ENCODE measurements at regions not wholly inside any gene's neighbourhood (a gene's known extent, or its start where the extent isn't known, plus 50 kb on each side); places are given as distances from the start of the nearest gene placed in this dataset.

DNA sequence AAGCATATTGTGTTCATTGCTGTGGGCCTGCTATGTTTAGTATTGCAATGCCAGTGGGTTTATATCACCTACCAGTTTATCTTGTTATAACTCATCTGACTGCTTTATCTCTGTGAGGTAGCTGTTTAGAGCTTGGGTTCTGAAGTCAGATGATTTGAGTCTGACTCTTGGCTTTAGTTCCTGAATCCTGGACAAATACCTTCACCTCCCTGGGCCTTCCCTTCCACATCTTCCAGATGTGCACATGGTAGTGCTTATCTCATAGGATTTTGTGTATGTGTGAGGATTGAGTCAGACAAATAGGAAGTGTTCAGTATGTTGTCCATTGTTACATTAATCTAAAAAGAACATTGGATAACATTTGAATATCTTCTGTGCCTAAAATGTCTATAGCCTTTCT is 63.5 kb upstream of the ANKRD10 start:
- TF ChIP-seq, protein P1, sequence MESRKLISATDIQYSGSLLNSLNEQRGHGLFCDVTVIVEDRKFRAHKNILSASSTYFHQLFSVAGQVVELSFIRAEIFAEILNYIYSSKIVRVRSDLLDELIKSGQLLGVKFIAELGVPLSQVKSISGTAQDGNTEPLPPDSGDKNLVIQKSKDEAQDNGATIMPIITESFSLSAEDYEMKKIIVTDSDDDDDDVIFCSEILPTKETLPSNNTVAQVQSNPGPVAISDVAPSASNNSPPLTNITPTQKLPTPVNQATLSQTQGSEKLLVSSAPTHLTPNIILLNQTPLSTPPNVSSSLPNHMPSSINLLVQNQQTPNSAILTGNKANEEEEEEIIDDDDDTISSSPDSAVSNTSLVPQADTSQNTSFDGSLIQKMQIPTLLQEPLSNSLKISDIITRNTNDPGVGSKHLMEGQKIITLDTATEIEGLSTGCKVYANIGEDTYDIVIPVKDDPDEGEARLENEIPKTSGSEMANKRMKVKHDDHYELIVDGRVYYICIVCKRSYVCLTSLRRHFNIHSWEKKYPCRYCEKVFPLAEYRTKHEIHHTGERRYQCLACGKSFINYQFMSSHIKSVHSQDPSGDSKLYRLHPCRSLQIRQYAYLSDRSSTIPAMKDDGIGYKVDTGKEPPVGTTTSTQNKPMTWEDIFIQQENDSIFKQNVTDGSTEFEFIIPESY (IDR thresholded peaks at IDR 0.05), result no peak
- TF ChIP-seq, protein P2, sequence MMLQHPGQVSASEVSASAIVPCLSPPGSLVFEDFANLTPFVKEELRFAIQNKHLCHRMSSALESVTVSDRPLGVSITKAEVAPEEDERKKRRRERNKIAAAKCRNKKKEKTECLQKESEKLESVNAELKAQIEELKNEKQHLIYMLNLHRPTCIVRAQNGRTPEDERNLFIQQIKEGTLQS (IDR thresholded peaks at IDR 0.05), result no peak
- TF ChIP-seq FOXA1 (IDR thresholded peaks at IDR 0.05) (no peak), RXRA (IDR thresholded peaks at IDR 0.05) (no peak), FOXA2 (IDR thresholded peaks at IDR 0.05) (no peak), HNF4G (IDR thresholded peaks at IDR 0.05) (no peak), YY1 (IDR thresholded peaks at IDR 0.05) (no peak), RAD21 (IDR thresholded peaks at IDR 0.05) (no peak), EGR1 (IDR thresholded peaks at IDR 0.05; ENCODE audit: low read depth in 2 of 2) (no peak), TAF1 (conservative IDR thresholded peaks at IDR 0.05) (no peak), SP1 (IDR thresholded peaks at IDR 0.05) (no peak), GABPA (IDR thresholded peaks at IDR 0.05 in 1 of 2, conservative IDR thresholded peaks at IDR 0.05 in 1 of 2) (no peak), HNF4A (conservative IDR thresholded peaks at IDR 0.05) (no peak), NR2F2 (IDR thresholded peaks at IDR 0.05) (no peak), JUND (IDR thresholded peaks at IDR 0.05) (no peak)
- TF ChIP-seq, protein P3, sequence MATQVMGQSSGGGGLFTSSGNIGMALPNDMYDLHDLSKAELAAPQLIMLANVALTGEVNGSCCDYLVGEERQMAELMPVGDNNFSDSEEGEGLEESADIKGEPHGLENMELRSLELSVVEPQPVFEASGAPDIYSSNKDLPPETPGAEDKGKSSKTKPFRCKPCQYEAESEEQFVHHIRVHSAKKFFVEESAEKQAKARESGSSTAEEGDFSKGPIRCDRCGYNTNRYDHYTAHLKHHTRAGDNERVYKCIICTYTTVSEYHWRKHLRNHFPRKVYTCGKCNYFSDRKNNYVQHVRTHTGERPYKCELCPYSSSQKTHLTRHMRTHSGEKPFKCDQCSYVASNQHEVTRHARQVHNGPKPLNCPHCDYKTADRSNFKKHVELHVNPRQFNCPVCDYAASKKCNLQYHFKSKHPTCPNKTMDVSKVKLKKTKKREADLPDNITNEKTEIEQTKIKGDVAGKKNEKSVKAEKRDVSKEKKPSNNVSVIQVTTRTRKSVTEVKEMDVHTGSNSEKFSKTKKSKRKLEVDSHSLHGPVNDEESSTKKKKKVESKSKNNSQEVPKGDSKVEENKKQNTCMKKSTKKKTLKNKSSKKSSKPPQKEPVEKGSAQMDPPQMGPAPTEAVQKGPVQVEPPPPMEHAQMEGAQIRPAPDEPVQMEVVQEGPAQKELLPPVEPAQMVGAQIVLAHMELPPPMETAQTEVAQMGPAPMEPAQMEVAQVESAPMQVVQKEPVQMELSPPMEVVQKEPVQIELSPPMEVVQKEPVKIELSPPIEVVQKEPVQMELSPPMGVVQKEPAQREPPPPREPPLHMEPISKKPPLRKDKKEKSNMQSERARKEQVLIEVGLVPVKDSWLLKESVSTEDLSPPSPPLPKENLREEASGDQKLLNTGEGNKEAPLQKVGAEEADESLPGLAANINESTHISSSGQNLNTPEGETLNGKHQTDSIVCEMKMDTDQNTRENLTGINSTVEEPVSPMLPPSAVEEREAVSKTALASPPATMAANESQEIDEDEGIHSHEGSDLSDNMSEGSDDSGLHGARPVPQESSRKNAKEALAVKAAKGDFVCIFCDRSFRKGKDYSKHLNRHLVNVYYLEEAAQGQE (IDR thresholded peaks at IDR 0.05), result no peak
- TF ChIP-seq, protein P4, sequence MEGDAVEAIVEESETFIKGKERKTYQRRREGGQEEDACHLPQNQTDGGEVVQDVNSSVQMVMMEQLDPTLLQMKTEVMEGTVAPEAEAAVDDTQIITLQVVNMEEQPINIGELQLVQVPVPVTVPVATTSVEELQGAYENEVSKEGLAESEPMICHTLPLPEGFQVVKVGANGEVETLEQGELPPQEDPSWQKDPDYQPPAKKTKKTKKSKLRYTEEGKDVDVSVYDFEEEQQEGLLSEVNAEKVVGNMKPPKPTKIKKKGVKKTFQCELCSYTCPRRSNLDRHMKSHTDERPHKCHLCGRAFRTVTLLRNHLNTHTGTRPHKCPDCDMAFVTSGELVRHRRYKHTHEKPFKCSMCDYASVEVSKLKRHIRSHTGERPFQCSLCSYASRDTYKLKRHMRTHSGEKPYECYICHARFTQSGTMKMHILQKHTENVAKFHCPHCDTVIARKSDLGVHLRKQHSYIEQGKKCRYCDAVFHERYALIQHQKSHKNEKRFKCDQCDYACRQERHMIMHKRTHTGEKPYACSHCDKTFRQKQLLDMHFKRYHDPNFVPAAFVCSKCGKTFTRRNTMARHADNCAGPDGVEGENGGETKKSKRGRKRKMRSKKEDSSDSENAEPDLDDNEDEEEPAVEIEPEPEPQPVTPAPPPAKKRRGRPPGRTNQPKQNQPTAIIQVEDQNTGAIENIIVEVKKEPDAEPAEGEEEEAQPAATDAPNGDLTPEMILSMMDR (IDR thresholded peaks at IDR 0.05; ENCODE audit: low read depth, low read length, missing input control), result no peak
- TF ChIP-seq, protein P5, sequence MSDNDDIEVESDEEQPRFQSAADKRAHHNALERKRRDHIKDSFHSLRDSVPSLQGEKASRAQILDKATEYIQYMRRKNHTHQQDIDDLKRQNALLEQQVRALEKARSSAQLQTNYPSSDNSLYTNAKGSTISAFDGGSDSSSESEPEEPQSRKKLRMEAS (IDR thresholded peaks at IDR 0.05), result no peak
- Histone ChIP-seq H3K4me1 (ENCODE audit: control insufficient read depth in 4 of 4, insufficient read depth in 4 of 4, low read length in 3 of 4) (no peaks in the 10 kb centered on the region), H3K36me3 (ENCODE audit: control insufficient read depth in 4 of 4, insufficient read depth in 3 of 4, low read depth in 1 of 4, low read length in 3 of 4) (no peaks in the 10 kb centered on the region), H3K4me3 (ENCODE audit: low read depth in 1 of 3, low read length in 3 of 3) (no peak overlapping the region), H3K27me3 (ENCODE audit: control insufficient read depth in 4 of 4, insufficient read depth in 4 of 4, low read length in 3 of 4) (peaks cover 0 to 11% (median 0%) of the 10 kb centered on the region in 4 donors), H3K9me3 (ENCODE audit: control insufficient read depth in 4 of 4, low read length in 3 of 4) (peaks cover 0 to 3% (median 0%) of the 10 kb centered on the region in 4 donors), H3K27ac (ENCODE audit: low read depth in 1 of 2, low read length in 2 of 2) (no peak overlapping the region), H3K9ac (ENCODE audit: low read depth in 1 of 2, low read length in 2 of 2) (no peak overlapping the region)
- no peak for DNase-seq (ENCODE audit: low spot score)

All from liver (tissue), 7 donors.